ENCODE measurements at regions not wholly inside any gene's neighbourhood (a gene's known extent, or its start where the extent isn't known, plus 50 kb on each side); places are given as distances from the start of the nearest gene placed in this dataset.

- no peak for DNase-seq
- Histone ChIP-seq H3K4ac (ENCODE audit: low read depth in 1 of 2, low read length in 2 of 2) (no peak overlapping the region), H3K18ac (ENCODE audit: low read depth in 1 of 2, low read length in 2 of 2) (no peak overlapping the region), H3K4me2 (ENCODE audit: low read length, poor library complexity, severe bottlenecking) (no peak overlapping the region), H3K9ac (ENCODE audit: low read length) (no peak overlapping the region), H2AFZ (ENCODE audit: low read depth, low read length) (no peak overlapping the region), H3K27me3 (ENCODE audit: control insufficient read depth in 1 of 2, insufficient read depth in 1 of 2, low read length in 2 of 2) (no peaks in the 10 kb centered on the region), H3K79me1 (replicated peaks; ENCODE audit: low read length, poor library complexity, severe bottlenecking) (no peaks in the 10 kb centered on the region), H2BK120ac (ENCODE audit: low read depth, low read length) (no peak overlapping the region), H3K14ac (ENCODE audit: low read length in 2 of 2) (no peak overlapping the region), H2AK5ac (ENCODE audit: low read length, severe bottlenecking) (no peak overlapping the region), H3K4me1 (ENCODE audit: control insufficient read depth, insufficient read depth, low read depth, low read length) (no peaks in the 10 kb centered on the region), H2BK5ac (ENCODE audit: low read depth, low read length, poor library complexity, severe bottlenecking) (no peak overlapping the region), H4K91ac (ENCODE audit: low read length) (no peak overlapping the region), H2BK12ac (ENCODE audit: low read length in 2 of 2) (no peak overlapping the region), H3K9me3 (ENCODE audit: control insufficient read depth, low read length) (peaks cover 6% of the 10 kb centered on the region), H3K4me3 (ENCODE audit: insufficient read depth in 1 of 2, low read depth in 1 of 2, low read length in 2 of 2) (no peak overlapping the region), H3K23ac (ENCODE audit: low read length in 2 of 2) (no peak overlapping the region), H2BK15ac (ENCODE audit: low read depth, poor library complexity, severe bottlenecking) (no peak overlapping the region), H3K27ac (ENCODE audit: low read length, poor library complexity, severe bottlenecking) (no peak overlapping the region), H3K36me3 (ENCODE audit: control insufficient read depth in 1 of 2, insufficient read depth in 2 of 2, low read depth in 1 of 2, low read length in 2 of 2) (no peaks in the 10 kb centered on the region), H4K8ac (ENCODE audit: low read length) (no peak overlapping the region)
- WGBS = 70% methylated on average over 4 of the region's 4 CpGs
Observed at GRCh38 chr4:18278244-18278643, 256.7 kb upstream of the LCORL start.

- Histone ChIP-seq H2BK120ac (ENCODE audit: low read depth, low read length) (no peak overlapping the region), H3K27ac (ENCODE audit: low read length, poor library complexity, severe bottlenecking) (no peak overlapping the region), H3K4me1 (ENCODE audit: control insufficient read depth, insufficient read depth, low read depth, low read length) (no peaks in the 10 kb centered on the region), H3K9ac (ENCODE audit: low read length) (no peak overlapping the region), H4K8ac (ENCODE audit: low read length) (no peak overlapping the region), H3K23ac (ENCODE audit: low read length in 2 of 2) (no peak overlapping the region), H2BK15ac (ENCODE audit: low read depth, poor library complexity, severe bottlenecking) (no peak overlapping the region), H3K27me3 (ENCODE audit: control insufficient read depth in 1 of 2, insufficient read depth in 1 of 2, low read length in 2 of 2) (no peaks in the 10 kb centered on the region), H3K4me3 (ENCODE audit: insufficient read depth in 1 of 2, low read depth in 1 of 2, low read length in 2 of 2) (no peak overlapping the region), H2BK5ac (ENCODE audit: low read depth, low read length, poor library complexity, severe bottlenecking) (no peak overlapping the region), H3K36me3 (ENCODE audit: control insufficient read depth in 1 of 2, insufficient read depth in 2 of 2, low read depth in 1 of 2, low read length in 2 of 2) (no peaks in the 10 kb centered on the region), H3K14ac (ENCODE audit: low read length in 2 of 2) (no peak overlapping the region), H2AFZ (ENCODE audit: low read depth, low read length) (no peak overlapping the region), H3K79me1 (replicated peaks; ENCODE audit: low read length, poor library complexity, severe bottlenecking) (no peaks in the 10 kb centered on the region), H4K91ac (ENCODE audit: low read length) (no peak overlapping the region), H3K4ac (ENCODE audit: low read depth in 1 of 2, low read length in 2 of 2) (no peak overlapping the region), H3K18ac (ENCODE audit: low read depth in 1 of 2, low read length in 2 of 2) (no peak overlapping the region), H2BK12ac (ENCODE audit: low read length in 2 of 2) (no peak overlapping the region), H3K4me2 (ENCODE audit: low read length, poor library complexity, severe bottlenecking) (no peak overlapping the region), H3K9me3 (ENCODE audit: control insufficient read depth, low read length) (no peaks in the 10 kb centered on the region), H2AK5ac (ENCODE audit: low read length, severe bottlenecking) (no peak overlapping the region)
- DNase-seq = no peak
- no CpG with 5 or more reads among the region's 3 CpGs for WGBS
Observed at GRCh38 chr4:18262832-18263231, 241.3 kb upstream of the LCORL start.

GRCh38 chr4:18252052-18252451 lies 230.5 kb upstream of the LCORL start:
- Histone ChIP-seq H2BK120ac (ENCODE audit: low read depth, low read length) (no peak overlapping the region), H3K79me1 (replicated peaks; ENCODE audit: low read length, poor library complexity, severe bottlenecking) (no peaks in the 10 kb centered on the region), H3K4me2 (ENCODE audit: low read length, poor library complexity, severe bottlenecking) (no peak overlapping the region), H3K23ac (ENCODE audit: low read length in 2 of 2) (no peak overlapping the region), H2BK5ac (ENCODE audit: low read depth, low read length, poor library complexity, severe bottlenecking) (no peak overlapping the region), H2BK15ac (ENCODE audit: low read depth, poor library complexity, severe bottlenecking) (no peak overlapping the region), H4K91ac (ENCODE audit: low read length) (no peak overlapping the region), H3K4me1 (ENCODE audit: control insufficient read depth, insufficient read depth, low read depth, low read length) (no peaks in the 10 kb centered on the region), H3K18ac (ENCODE audit: low read depth in 1 of 2, low read length in 2 of 2) (no peak overlapping the region), H3K4ac (ENCODE audit: low read depth in 1 of 2, low read length in 2 of 2) (no peak overlapping the region), H3K36me3 (ENCODE audit: control insufficient read depth in 1 of 2, insufficient read depth in 2 of 2, low read depth in 1 of 2, low read length in 2 of 2) (no peaks in the 10 kb centered on the region), H3K4me3 (ENCODE audit: insufficient read depth in 1 of 2, low read depth in 1 of 2, low read length in 2 of 2) (no peak overlapping the region), H2BK12ac (ENCODE audit: low read length in 2 of 2) (no peak overlapping the region), H3K27ac (ENCODE audit: low read length, poor library complexity, severe bottlenecking) (no peak overlapping the region), H4K8ac (ENCODE audit: low read length) (no peak overlapping the region), H3K14ac (ENCODE audit: low read length in 2 of 2) (no peak overlapping the region), H3K9me3 (ENCODE audit: control insufficient read depth, low read length) (no peaks in the 10 kb centered on the region), H2AK5ac (ENCODE audit: low read length, severe bottlenecking) (no peak overlapping the region), H3K9ac (ENCODE audit: low read length) (no peak overlapping the region), H3K27me3 (ENCODE audit: control insufficient read depth in 1 of 2, insufficient read depth in 1 of 2, low read length in 2 of 2) (no peaks in the 10 kb centered on the region), H2AFZ (ENCODE audit: low read depth, low read length) (no peak overlapping the region)
- no peak for DNase-seq
- WGBS = 100% methylated on average over 1 of the region's 1 CpG

- no peak overlapping the region for H2BK5ac ChIP-seq (ENCODE audit: low read depth, low read length, poor library complexity, severe bottlenecking)
- H4K8ac ChIP-seq (ENCODE audit: low read length) = no peak overlapping the region
- no peaks in the 10 kb centered on the region for H3K9me3 ChIP-seq (ENCODE audit: control insufficient read depth, low read length)
- H2BK120ac ChIP-seq (ENCODE audit: low read depth, low read length) = no peak overlapping the region
- H3K27me3 ChIP-seq (ENCODE audit: control insufficient read depth in 1 of 2, insufficient read depth in 1 of 2, low read length in 2 of 2) = no peaks in the 10 kb centered on the region
- DNase-seq = no peak
- no peak overlapping the region for H3K23ac ChIP-seq (ENCODE audit: low read length in 2 of 2)
- H3K27ac ChIP-seq (ENCODE audit: low read length, poor library complexity, severe bottlenecking) = no peak overlapping the region
- H3K4me2 ChIP-seq (ENCODE audit: low read length, poor library complexity, severe bottlenecking) = no peak overlapping the region
- H2AFZ ChIP-seq (ENCODE audit: low read depth, low read length) = no peak overlapping the region
- H2BK12ac ChIP-seq (ENCODE audit: low read length in 2 of 2) = no peak overlapping the region
- H3K4me3 ChIP-seq (ENCODE audit: insufficient read depth in 1 of 2, low read depth in 1 of 2, low read length in 2 of 2) = no peak overlapping the region
- no peak overlapping the region for H3K9ac ChIP-seq (ENCODE audit: low read length)
- H3K36me3 ChIP-seq (ENCODE audit: control insufficient read depth in 1 of 2, insufficient read depth in 2 of 2, low read depth in 1 of 2, low read length in 2 of 2) = no peaks in the 10 kb centered on the region
- no peak overlapping the region for H3K18ac ChIP-seq (ENCODE audit: low read depth in 1 of 2, low read length in 2 of 2)
- H3K4ac ChIP-seq (ENCODE audit: low read depth in 1 of 2, low read length in 2 of 2) = no peak overlapping the region
- H3K79me1 ChIP-seq (replicated peaks; ENCODE audit: low read length, poor library complexity, severe bottlenecking) = no peaks in the 10 kb centered on the region
- no peak overlapping the region for H4K91ac ChIP-seq (ENCODE audit: low read length)
- H2AK5ac ChIP-seq (ENCODE audit: low read length, severe bottlenecking) = no peak overlapping the region
- H2BK15ac ChIP-seq (ENCODE audit: low read depth, poor library complexity, severe bottlenecking) = no peak overlapping the region
- H3K4me1 ChIP-seq (ENCODE audit: control insufficient read depth, insufficient read depth, low read depth, low read length) = no peaks in the 10 kb centered on the region
- H3K14ac ChIP-seq (ENCODE audit: low read length in 2 of 2) = no peak overlapping the region
Observed at GRCh38 chr4:18250564-18250963, 229.0 kb upstream of the LCORL start.

Measured in mesenchymal stem cell (in vitro differentiated cells and primary cell).